Panc1 (cell line): ENCODE measurements at regions not wholly inside any gene's neighbourhood (a gene's known extent, or its start where the extent isn't known, plus 50 kb on each side); places are given as distances from the start of the nearest gene placed in this dataset.

Experiments used
- ATAC-seq: fragments of 200-7000 bp; cut with Tn5 transposase; 2 replicates; pipeline ENCODE4 v1.9.1; 2020; ENCODE audit warnings: mild to moderate bottlenecking, moderate library complexity
- BruUV-seq: library from RNA; stranded (reverse); fragments of 400-500 nt; replicated peaks from 2 replicates; lab custom pipeline; 2021; lab: Mats Ljungman, UMichigan
- CTCF ChIA-PET: fragments of 300-600 bp; sonication (Branson Sonifier 250); formaldehyde crosslinking; loops from one replicate; lab custom pipeline; 2022; ENCODE audit warnings: antibody characterized with exemption; lab: Charles Lee
- POLR2A ChIA-PET: fragments of 300-600 bp; sonication (Branson Sonifier 250); formaldehyde crosslinking; loops from one replicate; lab custom pipeline; 2022; ENCODE audit warnings: antibody characterized with exemption; lab: Charles Lee
- DNase-seq: peaks from one replicate; pipeline ENCODE4 v3.0.0-alpha.2; 2010; ENCODE audit warnings: low read depth, low spot score
- H3K27ac ChIP-seq: 2 replicates; pipeline ENCODE4 v1.5.1; 2011; ENCODE audit warnings: mild to moderate bottlenecking, low read length, inconsistent platforms
- H3K27me3 ChIP-seq: fragments of 200-500 bp; sonication (Bioruptor generic); 2 replicates; pipeline ENCODE4 v1.6.0; 2014; ENCODE audit warnings: low read length, inconsistent platforms; ENCODE audit not compliant: control insufficient read depth, insufficient read depth
- H3K36me3 ChIP-seq: fragments of 200-500 bp; sonication (Bioruptor generic); 2 replicates; pipeline ENCODE4 v1.5.1; 2014; ENCODE audit warnings: inconsistent platforms, mild to moderate bottlenecking, low read length, moderate library complexity; ENCODE audit not compliant: control insufficient read depth, insufficient read depth
- H3K4me1 ChIP-seq: 2 replicates; pipeline ENCODE4 v1.5.1; 2011; ENCODE audit warnings: inconsistent platforms, mild to moderate bottlenecking, low read length, moderate library complexity; ENCODE audit not compliant: control insufficient read depth, insufficient read depth
- H3K4me3 ChIP-seq, 2 experiments: 2 replicates each; pipeline ENCODE4 v1.5.1; 2011 to 2012; ENCODE audit warnings: low read depth in 2 of 2, low read length in 2 of 2, mild to moderate bottlenecking in 2 of 2, inconsistent platforms in 1 of 2, moderate library complexity in 1 of 2
- H3K9me3 ChIP-seq: fragments of 200-500 bp; sonication (Bioruptor generic); 2 replicates; pipeline ENCODE4 v1.5.1; 2014; ENCODE audit warnings: low read depth, mild to moderate bottlenecking, inconsistent platforms, low read length, moderate library complexity; ENCODE audit not compliant: control insufficient read depth, insufficient read depth
- POLR2AphosphoS5 ChIP-seq: IDR thresholded peaks from 2 replicates; pipeline ENCODE4 v1.6.1; 2012; ENCODE audit warnings: mild to moderate bottlenecking, low read depth, low read length, moderate library complexity
- SIN3A ChIP-seq: IDR thresholded peaks from 2 replicates; pipeline ENCODE4 v1.6.1; 2012; ENCODE audit warnings: low read depth, mild to moderate bottlenecking, low read length, moderate library complexity, borderline replicate concordance; ENCODE audit not compliant: insufficient read depth
- TCF7L2 ChIP-seq: IDR thresholded peaks from 2 replicates; pipeline ENCODE4 v1.6.1; 2011; ENCODE audit warnings: mild to moderate bottlenecking, low read depth, low read length, inconsistent platforms
- in situ Hi-C: cut with HindIII; loops from 2 replicates; pipeline ENCODE4 v1.10.0; 2016; ENCODE audit warnings: low sequenced_read_pairs, low pct_unique_long_range_greater_than_20kb
- intact Hi-C: fragments of 100-400 bp; cut with micrococcal nuclease; formaldehyde crosslinking; loops from one replicate; pipeline ENCODE4 v1.10.0; 2022; ENCODE audit not compliant: unreplicated experiment
- TF ChIP-seq, protein P1 (sequence below): fragments of 450-650 bp; IDR thresholded peaks from 2 replicates; pipeline ENCODE4 v1.5.1; 2017; ENCODE audit warnings: mild to moderate bottlenecking
- TF ChIP-seq, protein P2 (sequence below), 2 experiments: IDR thresholded peaks; 2 replicates each; pipeline ENCODE4 v1.6.1; 2011 to 2012; ENCODE audit warnings: low read depth in 2 of 2, control low read depth in 1 of 2, low read length in 1 of 2, mild to moderate bottlenecking in 1 of 2, moderate library complexity in 1 of 2; ENCODE audit not compliant: insufficient read depth in 1 of 2

GRCh38 chr15:66945842-66946241 lies 119.6 kb upstream of the SMAD3 start:
- H3K27ac ChIP-seq = peak overlapping the region; percentile 100
- peaks cover 70% of the 10 kb centered on the region for H3K4me1 ChIP-seq
- H3K4me3 ChIP-seq = peak overlapping the region in 1 of 2 experiments; percentile 39; a peak in 2 of 4 replicates
- H3K36me3 ChIP-seq = no peaks in the 10 kb centered on the region
- POLR2A ChIA-PET = interaction anchor here (0.5 to 1.2 kb wide), 2 partner anchors 101 to 321 kb away, joined by 3 to 15 read pairs; no protein-coding TSS in a partner anchor
- in situ Hi-C loops (no loop called here), intact Hi-C loops (loop anchor here (2.0 to 5.0 kb wide), 3 partner anchors 119 to 356 kb away; partner anchors contain the start of gene SMAD3)
- CTCF ChIA-PET = interaction anchor here (0.6 to 1.5 kb wide), 6 partner anchors 40 to 886 kb away, joined by 3 to 5 read pairs (median 3); partner anchors contain the start of gene SMAD3
- DNase-seq (no peak), ATAC-seq (no peak)
- no peaks in the 10 kb centered on the region for H3K27me3 ChIP-seq
- no peak for TF ChIP-seq POLR2AphosphoS5
- BruUV-seq = no TSS peak
- peaks cover 3% of the 10 kb centered on the region; the same call in 1 of the 2 replicates for H3K9me3 ChIP-seq

GRCh38 chr15:66946578-66947164 lies 118.7 kb upstream of the SMAD3 start:
- Histone ChIP-seq H3K27me3 (no peaks in the 10 kb centered on the region), H3K36me3 (no peaks in the 10 kb centered on the region), H3K9me3 (peaks cover 3% of the 10 kb centered on the region; the same call in 1 of the 2 replicates), H3K4me1 (peaks cover 62% of the 10 kb centered on the region), H3K27ac (peak overlapping the region; percentile 100), H3K4me3 (peak overlapping the region in 1 of 2 experiments; percentile 39; a peak in 2 of 4 replicates)
- peak; percentile 54 for ATAC-seq
- peak; percentile 71 for DNase-seq
- BruUV-seq = no TSS peak
- TF ChIP-seq, protein P1, sequence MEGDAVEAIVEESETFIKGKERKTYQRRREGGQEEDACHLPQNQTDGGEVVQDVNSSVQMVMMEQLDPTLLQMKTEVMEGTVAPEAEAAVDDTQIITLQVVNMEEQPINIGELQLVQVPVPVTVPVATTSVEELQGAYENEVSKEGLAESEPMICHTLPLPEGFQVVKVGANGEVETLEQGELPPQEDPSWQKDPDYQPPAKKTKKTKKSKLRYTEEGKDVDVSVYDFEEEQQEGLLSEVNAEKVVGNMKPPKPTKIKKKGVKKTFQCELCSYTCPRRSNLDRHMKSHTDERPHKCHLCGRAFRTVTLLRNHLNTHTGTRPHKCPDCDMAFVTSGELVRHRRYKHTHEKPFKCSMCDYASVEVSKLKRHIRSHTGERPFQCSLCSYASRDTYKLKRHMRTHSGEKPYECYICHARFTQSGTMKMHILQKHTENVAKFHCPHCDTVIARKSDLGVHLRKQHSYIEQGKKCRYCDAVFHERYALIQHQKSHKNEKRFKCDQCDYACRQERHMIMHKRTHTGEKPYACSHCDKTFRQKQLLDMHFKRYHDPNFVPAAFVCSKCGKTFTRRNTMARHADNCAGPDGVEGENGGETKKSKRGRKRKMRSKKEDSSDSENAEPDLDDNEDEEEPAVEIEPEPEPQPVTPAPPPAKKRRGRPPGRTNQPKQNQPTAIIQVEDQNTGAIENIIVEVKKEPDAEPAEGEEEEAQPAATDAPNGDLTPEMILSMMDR = peak; percentile 91
- TF ChIP-seq TCF7L2 (no peak), SIN3A (no peak), POLR2AphosphoS5 (peak; percentile 50; the same call in 1 of the 2 replicates)
- TF ChIP-seq, protein P2, sequence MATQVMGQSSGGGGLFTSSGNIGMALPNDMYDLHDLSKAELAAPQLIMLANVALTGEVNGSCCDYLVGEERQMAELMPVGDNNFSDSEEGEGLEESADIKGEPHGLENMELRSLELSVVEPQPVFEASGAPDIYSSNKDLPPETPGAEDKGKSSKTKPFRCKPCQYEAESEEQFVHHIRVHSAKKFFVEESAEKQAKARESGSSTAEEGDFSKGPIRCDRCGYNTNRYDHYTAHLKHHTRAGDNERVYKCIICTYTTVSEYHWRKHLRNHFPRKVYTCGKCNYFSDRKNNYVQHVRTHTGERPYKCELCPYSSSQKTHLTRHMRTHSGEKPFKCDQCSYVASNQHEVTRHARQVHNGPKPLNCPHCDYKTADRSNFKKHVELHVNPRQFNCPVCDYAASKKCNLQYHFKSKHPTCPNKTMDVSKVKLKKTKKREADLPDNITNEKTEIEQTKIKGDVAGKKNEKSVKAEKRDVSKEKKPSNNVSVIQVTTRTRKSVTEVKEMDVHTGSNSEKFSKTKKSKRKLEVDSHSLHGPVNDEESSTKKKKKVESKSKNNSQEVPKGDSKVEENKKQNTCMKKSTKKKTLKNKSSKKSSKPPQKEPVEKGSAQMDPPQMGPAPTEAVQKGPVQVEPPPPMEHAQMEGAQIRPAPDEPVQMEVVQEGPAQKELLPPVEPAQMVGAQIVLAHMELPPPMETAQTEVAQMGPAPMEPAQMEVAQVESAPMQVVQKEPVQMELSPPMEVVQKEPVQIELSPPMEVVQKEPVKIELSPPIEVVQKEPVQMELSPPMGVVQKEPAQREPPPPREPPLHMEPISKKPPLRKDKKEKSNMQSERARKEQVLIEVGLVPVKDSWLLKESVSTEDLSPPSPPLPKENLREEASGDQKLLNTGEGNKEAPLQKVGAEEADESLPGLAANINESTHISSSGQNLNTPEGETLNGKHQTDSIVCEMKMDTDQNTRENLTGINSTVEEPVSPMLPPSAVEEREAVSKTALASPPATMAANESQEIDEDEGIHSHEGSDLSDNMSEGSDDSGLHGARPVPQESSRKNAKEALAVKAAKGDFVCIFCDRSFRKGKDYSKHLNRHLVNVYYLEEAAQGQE (IDR thresholded peaks at IDR 0.05; ENCODE audit: insufficient read depth in 1 of 2, low read depth in 2 of 2, low read length in 1 of 2) = no peak
- intact Hi-C loops = loop anchor here (2.0 to 5.0 kb wide), 3 partner anchors 118 to 356 kb away; partner anchors contain the start of gene SMAD3
- in situ Hi-C loops = no loop called here
- ChIA-PET CTCF (interaction anchor here (0.6 to 1.5 kb wide), 12 partner anchors 41 to 885 kb away, joined by 3 to 5 read pairs (median 3); partner anchors contain the start of gene SMAD3), POLR2A (interaction anchor here (0.7 to 1.2 kb wide), 2 partner anchors 73 to 320 kb away, joined by 3 to 6 read pairs; no protein-coding TSS in a partner anchor)
